Amniotic stem cell (primary cell): ENCODE measurements at regions not wholly inside any gene's neighbourhood (a gene's known extent, or its start where the extent isn't known, plus 50 kb on each side); places are given as distances from the start of the nearest gene placed in this dataset.
"Not testable (repeated sequence)": the region's sequence is repeated elsewhere in the genome, so short reads cannot be mapped to it uniquely, and the experiment has no call there.

ENCODE experiments used
- DNase-seq: peaks from one replicate; lab custom pipeline; 2025; lab: John Stamatoyannopoulos, UW

DNA sequence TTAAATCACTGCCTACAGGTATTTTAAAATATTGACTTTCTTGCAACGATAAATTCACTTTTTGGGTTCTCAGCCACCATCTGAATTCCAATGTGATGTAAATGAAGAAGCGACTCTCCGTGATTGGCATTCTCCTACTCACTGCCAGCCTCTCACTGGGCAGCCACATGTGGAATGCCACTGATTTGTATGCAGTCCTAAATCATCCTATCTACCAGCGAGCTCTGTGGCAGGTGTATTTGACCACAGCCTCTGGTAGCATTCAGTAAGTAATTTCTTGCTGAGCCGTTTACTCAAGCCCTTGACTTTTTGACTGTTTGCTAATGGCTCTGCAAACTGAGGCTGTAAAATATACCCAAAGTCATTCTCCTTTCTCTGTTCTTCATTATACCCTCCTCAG lies 559.0 kb upstream of the SLC10A2 start:
- no peak for DNase-seq

GRCh38 chr13:103618151-103618550 lies 551.9 kb upstream of the SLC10A2 start:
- no peak for DNase-seq

GRCh38 chr13:103615771-103616170 lies 549.6 kb upstream of the SLC10A2 start:
- no peak for DNase-seq

DNA sequence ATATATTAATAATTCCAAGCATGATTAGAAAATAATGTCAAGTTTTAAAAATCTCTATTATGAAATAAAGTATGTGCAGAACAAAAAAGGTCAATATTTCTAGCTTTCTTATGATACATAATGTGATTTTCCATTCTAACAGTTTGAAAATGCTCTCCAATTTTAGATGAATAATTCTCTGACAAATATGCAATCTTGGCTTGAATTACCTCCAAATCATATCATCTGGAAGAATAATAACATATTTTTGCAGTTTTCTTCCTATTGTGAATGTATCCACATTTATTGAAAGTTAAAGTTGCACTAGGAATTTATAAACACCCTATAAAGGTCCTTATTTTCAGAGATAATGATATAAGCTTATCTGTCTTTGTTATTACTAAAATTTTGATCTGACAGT lies 548.5 kb upstream of the SLC10A2 start:
- no peak for DNase-seq

GRCh38 chr13:103607995-103608394 lies 541.8 kb upstream of the SLC10A2 start:
- DNase-seq = no peak

DNA sequence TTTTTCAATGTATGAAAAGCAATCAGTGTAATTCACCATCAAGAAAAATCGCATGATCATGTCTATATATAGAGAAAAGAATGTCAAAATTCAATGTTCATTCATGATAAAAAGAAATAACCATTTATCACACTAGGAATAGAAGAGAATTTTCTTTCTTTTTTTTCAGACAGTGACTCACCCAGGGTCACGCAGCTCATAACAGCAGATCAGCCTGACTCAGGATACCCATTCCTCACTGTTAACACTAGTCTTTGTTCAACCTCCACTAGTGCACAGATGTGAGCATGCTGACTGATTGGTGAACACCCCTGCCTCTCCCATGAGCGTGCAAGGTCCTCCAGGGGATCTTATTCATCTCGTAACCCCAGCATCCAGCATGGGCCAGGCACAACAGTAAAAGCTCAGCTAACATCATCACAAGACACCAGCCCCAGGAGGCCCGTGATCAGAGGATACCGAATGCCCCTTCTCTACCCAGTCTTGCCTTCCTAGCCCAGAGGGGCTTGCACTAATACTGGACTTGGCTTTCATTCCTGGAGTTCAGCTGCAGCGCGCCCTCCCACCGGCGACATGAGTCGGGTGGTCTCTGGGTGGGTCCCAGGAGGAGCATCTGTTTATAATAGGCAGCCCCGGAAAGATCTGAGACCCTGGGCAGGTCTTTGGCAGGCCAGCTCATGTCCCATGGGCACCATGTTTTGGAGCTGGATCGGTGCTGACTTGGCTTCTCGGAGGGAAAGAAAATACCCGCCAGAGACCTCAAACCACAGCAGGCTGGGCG lies 539.5 kb upstream of the SLC10A2 start:
- DNase-seq = no peak

- DNase-seq = not testable (repeated sequence)
Observed at GRCh38 chr13:103599870-103600269, 533.7 kb upstream of the SLC10A2 start.

DNA sequence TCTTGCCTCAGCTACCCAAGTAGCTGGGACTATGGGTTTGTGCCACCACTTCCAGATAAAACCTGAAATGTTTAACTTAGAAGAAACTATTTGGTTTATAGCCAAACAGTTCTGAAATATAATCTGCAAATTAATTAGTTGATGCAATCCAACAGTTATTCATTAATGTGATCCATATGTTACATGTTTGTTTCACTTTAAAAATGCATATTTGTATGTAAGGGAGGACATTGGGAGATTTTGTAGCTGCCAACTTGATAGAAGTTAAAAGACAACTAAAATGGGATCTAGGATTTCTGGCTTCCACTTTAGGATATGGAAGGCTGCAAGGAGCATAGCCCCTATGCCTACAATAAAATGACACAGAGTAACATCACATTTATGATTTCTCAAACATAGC lies 532.5 kb upstream of the SLC10A2 start:
- DNase-seq = no peak

DNA sequence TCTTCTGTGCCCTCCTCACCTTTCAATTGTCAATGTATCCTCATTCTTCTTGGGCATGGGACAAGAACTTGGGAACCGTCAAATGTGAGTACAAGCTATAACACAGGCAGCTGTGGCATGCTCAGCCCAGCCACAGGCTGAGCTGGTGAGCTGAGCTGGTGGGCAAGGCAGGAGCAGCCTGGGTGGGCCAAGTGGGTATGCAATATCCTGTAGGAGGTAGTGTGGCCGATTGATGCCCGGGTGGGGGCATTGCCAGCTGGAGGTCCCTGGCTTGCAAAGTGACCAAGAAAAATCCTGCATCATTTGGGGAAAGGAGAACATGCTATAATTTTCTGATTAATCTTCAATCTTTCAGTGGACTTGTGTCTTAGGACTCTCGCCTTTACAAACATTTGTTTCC lies 507.2 kb upstream of the SLC10A2 start:
- DNase-seq = no peak

- DNase-seq = no peak
Observed at GRCh38 chr13:103568314-103568713, 502.1 kb upstream of the SLC10A2 start.

- DNase-seq = no peak
Observed at GRCh38 chr13:103557878-103558277, 491.7 kb upstream of the SLC10A2 start.

- DNase-seq = no peak
Observed at GRCh38 chr13:103556681-103557080, 490.5 kb upstream of the SLC10A2 start.

- no peak for DNase-seq
Observed at GRCh38 chr13:103547914-103548313, 481.7 kb upstream of the SLC10A2 start.

- DNase-seq = no peak
Observed at GRCh38 chr13:103546271-103546670, 480.1 kb upstream of the SLC10A2 start.

DNA sequence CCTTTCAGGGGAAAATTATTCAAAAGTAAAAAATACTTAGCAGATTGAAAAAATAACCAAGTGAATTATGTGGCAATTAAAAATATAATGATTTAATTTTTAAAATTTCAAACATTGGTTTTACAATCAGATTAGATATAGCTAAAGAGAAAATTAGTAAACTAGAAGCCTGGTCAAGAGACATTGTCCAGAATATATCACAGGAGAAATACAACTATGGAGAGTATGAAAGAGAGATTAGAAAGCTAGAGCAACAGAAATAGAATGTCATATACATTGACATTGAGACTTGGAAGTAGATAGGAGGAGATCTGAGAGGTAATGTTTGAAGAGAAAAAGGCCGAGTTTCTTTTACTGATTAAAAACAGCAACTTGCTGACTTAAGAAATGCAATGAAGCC lies 476.4 kb upstream of the SLC10A2 start:
- no peak for DNase-seq

DNA sequence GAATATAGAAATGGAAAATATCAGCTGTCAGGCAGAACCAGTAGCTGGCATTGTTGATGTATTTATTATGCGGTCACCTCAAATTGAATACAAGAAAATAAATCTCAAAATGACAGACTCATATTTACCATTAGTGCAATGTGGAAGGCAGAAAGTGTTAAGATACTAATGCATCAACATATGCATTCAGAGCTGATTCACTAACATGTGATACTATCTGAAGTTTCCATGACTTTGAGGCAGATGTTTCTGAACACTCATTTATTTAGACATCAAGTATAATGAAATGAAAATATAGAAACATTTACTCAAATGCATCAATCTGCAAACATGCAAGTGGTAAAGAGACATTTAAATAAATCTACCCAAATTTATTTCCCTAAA lies 474.2 kb upstream of the SLC10A2 start:
- no peak for DNase-seq

GRCh38 chr13:103539721-103540381 lies 473.6 kb upstream of the SLC10A2 start:
- no peak for DNase-seq

DNA sequence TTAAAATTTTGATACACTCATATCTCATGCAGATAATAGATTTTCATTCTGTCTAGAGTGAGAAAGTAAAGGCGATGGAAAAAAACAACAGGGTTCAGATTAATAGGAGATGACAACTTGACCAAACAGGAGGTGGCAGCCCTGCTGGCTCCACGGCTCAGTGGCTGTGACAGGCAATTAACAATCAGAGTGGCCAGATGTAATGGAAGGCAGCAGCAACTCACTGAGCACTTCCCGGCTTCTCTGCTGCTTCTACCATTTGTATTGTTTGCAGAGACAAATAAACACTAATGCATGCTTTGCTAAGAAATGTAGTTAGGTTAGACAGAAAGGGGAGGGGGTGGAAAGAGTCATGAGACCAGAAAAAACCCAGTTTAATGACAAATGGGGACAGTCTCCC lies 473.0 kb upstream of the SLC10A2 start:
- DNase-seq = no peak

GRCh38 chr13:103537616-103538015 lies 471.4 kb upstream of the SLC10A2 start:
- no peak for DNase-seq

- no peak for DNase-seq
Observed at GRCh38 chr13:103531278-103531677, 465.1 kb upstream of the SLC10A2 start.

GRCh38 chr13:103528437-103528836 lies 462.2 kb upstream of the SLC10A2 start:
- no peak for DNase-seq

DNA sequence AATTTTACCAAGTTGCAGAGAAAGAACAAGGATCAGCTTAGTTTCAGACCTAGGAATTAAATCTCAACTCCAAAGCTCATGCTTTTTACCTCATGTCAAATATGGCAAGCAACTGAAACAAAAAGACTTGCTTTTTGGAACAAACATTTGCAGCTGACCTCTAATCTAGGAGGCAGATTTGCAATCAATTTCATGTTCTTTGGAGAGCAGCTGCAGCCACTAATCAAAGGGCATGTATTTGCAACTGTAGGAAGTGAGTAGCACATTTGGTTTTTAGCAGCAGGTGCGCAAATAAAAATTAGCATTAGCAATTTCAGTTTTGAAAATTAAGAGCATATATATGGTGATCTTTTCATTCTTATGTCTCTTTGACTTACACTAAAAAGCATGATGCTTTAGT lies 459.3 kb upstream of the SLC10A2 start:
- no peak for DNase-seq

DNA sequence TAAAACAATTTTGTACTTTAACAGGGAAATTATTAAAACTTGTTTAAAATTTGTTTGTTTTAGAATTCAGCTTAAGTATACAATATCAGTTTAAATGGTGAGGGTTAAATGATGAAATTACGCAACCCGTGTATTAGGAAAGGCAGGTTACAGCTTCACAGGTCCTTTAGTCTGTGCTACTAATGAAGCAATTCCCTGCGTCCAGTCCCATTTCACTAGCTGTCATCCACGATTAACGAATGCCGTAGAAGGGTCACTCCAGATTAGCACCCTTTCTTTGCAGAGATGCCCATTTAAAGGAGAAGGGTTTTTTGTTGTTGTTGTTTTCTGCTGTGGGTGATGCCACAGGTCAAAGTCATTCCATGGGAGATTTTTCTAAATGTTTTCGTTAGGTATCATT lies 457.6 kb upstream of the SLC10A2 start:
- no peak for DNase-seq

DNA sequence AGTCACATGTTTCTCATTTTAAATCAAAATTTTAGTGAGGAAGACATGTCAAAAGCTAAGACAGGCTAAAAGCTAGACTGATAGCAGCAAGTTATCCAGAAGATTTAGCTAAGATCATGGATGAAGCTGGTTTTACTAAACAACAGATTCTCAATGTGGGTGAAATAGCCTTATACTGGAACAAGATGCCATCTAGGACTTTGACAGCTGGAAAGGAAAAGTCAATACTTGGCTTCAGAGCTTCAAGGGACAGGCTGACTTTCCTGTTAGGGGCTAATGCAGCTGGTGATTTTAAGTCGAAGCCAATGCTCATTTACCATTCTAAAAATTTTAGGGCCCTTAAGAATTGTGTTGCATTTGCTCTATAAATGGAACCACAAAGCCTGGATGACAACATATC lies 455.3 kb upstream of the SLC10A2 start:
- DNase-seq = no peak
